Keratinocyte (primary cell): ENCODE measurements at regions not wholly inside any gene's neighbourhood (a gene's known extent, or its start where the extent isn't known, plus 50 kb on each side); places are given as distances from the start of the nearest gene placed in this dataset.

Experiments used
- DNase-seq: peaks from one replicate; pipeline ENCODE4 v3.0.0-alpha.2; 2011; ENCODE audit warnings: low read depth, missing footprints, low spot score
- FAIRE-seq: peaks from 2 replicates; lab custom pipeline; 2011; peaks lifted over from hg19 to GRCh38; lab: Jason Lieb, UNC
- H2AFZ ChIP-seq: 2 replicates; pipeline ENCODE4 v1.6.0; 2012; ENCODE audit warnings: low read length, control low read depth, inconsistent platforms; ENCODE audit not compliant: control insufficient read depth
- H3K27ac ChIP-seq: 2 replicates; pipeline ENCODE4 v1.5.1; 2011; ENCODE audit warnings: low read length; ENCODE audit not compliant: control insufficient read depth, insufficient read depth
- H3K27me3 ChIP-seq: 3 replicates; pipeline ENCODE4 v1.6.0; 2011; ENCODE audit warnings: low read length; ENCODE audit not compliant: control insufficient read depth, insufficient read depth; ENCODE audit errors: extremely low read depth
- H3K36me3 ChIP-seq, 2 experiments: 2 replicates in 1 of 2; 3 replicates in 1 of 2; pipeline ENCODE4 v1.5.1; 2011; ENCODE audit warnings: low read length in 2 of 2, mild to moderate bottlenecking in 1 of 2; ENCODE audit not compliant: control insufficient read depth in 2 of 2, insufficient read depth in 2 of 2; ENCODE audit errors: extremely low read depth in 1 of 2
- H3K4me1 ChIP-seq: 3 replicates; pipeline ENCODE4 v1.5.1; 2011; ENCODE audit warnings: low read length; ENCODE audit not compliant: control insufficient read depth, insufficient read depth; ENCODE audit errors: extremely low read depth
- H3K4me2 ChIP-seq: 3 replicates; pipeline ENCODE4 v1.6.0; 2011; ENCODE audit warnings: low read depth, low read length; ENCODE audit not compliant: control insufficient read depth, insufficient read depth; ENCODE audit errors: extremely low read depth
- H3K4me3 ChIP-seq, 3 experiments: fragments of 200-600 bp in 1 of 3; sonication (generic) in 1 of 3; 2 replicates in 2 of 3; 3 replicates in 1 of 3; pipeline ENCODE4 v1.5.1; 2011 to 2016; ENCODE audit warnings: low read length in 3 of 3, mild to moderate bottlenecking in 3 of 3, control low read depth in 2 of 3, inconsistent platforms in 1 of 3, low read depth in 1 of 3, mixed read lengths in 1 of 3, mixed run types in 1 of 3, moderate library complexity in 1 of 3; ENCODE audit not compliant: control insufficient read depth in 2 of 3, insufficient read depth in 2 of 3; ENCODE audit errors: extremely low read depth in 1 of 3
- H3K79me2 ChIP-seq: 2 replicates; pipeline ENCODE4 v1.6.0; 2012; ENCODE audit warnings: low read length; ENCODE audit not compliant: control insufficient read depth, insufficient read depth
- H3K9ac ChIP-seq: 3 replicates; pipeline ENCODE4 v1.6.0; 2011; ENCODE audit warnings: low read length; ENCODE audit not compliant: control insufficient read depth, insufficient read depth; ENCODE audit errors: extremely low read depth
- H3K9me1 ChIP-seq: 3 replicates; pipeline ENCODE4 v1.6.0; 2011; ENCODE audit warnings: low read length; ENCODE audit not compliant: control insufficient read depth, insufficient read depth; ENCODE audit errors: extremely low read depth
- H3K9me3 ChIP-seq: 2 replicates; pipeline ENCODE4 v1.5.1; 2012; ENCODE audit warnings: low read depth, low read length; ENCODE audit not compliant: control insufficient read depth
- H4K20me1 ChIP-seq: 3 replicates; pipeline ENCODE4 v1.6.0; 2011; ENCODE audit warnings: low read length; ENCODE audit not compliant: control insufficient read depth, insufficient read depth; ENCODE audit errors: extremely low read depth
- CTCF ChIP-seq, 3 experiments: IDR thresholded peaks in 1 of 3; conservative IDR thresholded peaks in 1 of 3; optimal IDR thresholded peaks in 1 of 3; 2 replicates in 2 of 3; 3 replicates in 1 of 3; pipeline versions ENCODE3 to v1.5.1; 2011; ENCODE audit warnings: low read length in 3 of 3, mild to moderate bottlenecking in 3 of 3, moderate library complexity in 2 of 3, control low read depth in 1 of 3, inconsistent platforms in 1 of 3; ENCODE audit not compliant: insufficient read depth in 2 of 3; ENCODE audit errors: extremely low read depth in 1 of 3
- EZH2 ChIP-seq: IDR thresholded peaks from one replicate; pipeline ENCODE4 v1.6.1; 2012; ENCODE audit warnings: inconsistent platforms, mild to moderate bottlenecking, low read length, moderate library complexity
- dilution Hi-C: fragments of 300-500 bp; cut with MboI; formaldehyde crosslinking; loops from one replicate; pipeline ENCODE4 v1.7.0; 2020; ENCODE audit warnings: low sequenced_read_pairs; ENCODE audit not compliant: extremely low pct_ligation_motif_present

GRCh38 chr22:49418341-49418894 is 409.3 kb downstream of the BRD1 start:
- no peak for DNase-seq
- Histone ChIP-seq H3K27ac (no peak overlapping the region), H3K27me3 (no peaks in the 10 kb centered on the region)

GRCh38 chr22:49417833-49418232 is 409.8 kb downstream of the BRD1 start:
- Histone ChIP-seq H3K36me3 (no peaks in the 10 kb centered on the region), H3K27me3 (no peaks in the 10 kb centered on the region), H3K79me2 (no peaks in the 10 kb centered on the region), H3K4me3 (no peak overlapping the region), H4K20me1 (no peaks in the 10 kb centered on the region), H3K9me1 (no peaks in the 10 kb centered on the region), H3K9ac (no peak overlapping the region), H3K27ac (no peak overlapping the region), H2AFZ (no peak overlapping the region), H3K4me1 (no peaks in the 10 kb centered on the region), H3K9me3 (peaks cover 8% of the 10 kb centered on the region), H3K4me2 (no peak overlapping the region)
- DNase-seq (no peak), FAIRE-seq (no peak)
- TF ChIP-seq CTCF (optimal IDR thresholded peaks at IDR 0.05 in 1 of 3, IDR thresholded peaks at IDR 0.05 in 1 of 3, conservative IDR thresholded peaks at IDR 0.05 in 1 of 3; ENCODE audit: extremely low read depth in 1 of 3, insufficient read depth in 2 of 3, low read length in 3 of 3) (no peak), EZH2 (no peak)
- dilution Hi-C loops: no loop called here

More at GRCh38 chr22:49418341-49418894, 409.3 kb downstream of the BRD1 start:
- Histone ChIP-seq H4K20me1 (no peaks in the 10 kb centered on the region), H3K9me3 (peaks cover 12% of the 10 kb centered on the region), H3K4me2 (no peak overlapping the region), H3K4me1 (no peaks in the 10 kb centered on the region), H2AFZ (no peak overlapping the region), H3K4me3 (no peak overlapping the region), H3K36me3 (no peaks in the 10 kb centered on the region), H3K9me1 (no peaks in the 10 kb centered on the region), H3K9ac (no peak overlapping the region), H3K79me2 (no peaks in the 10 kb centered on the region)
- FAIRE-seq: no peak
- TF ChIP-seq CTCF (optimal IDR thresholded peaks at IDR 0.05 in 1 of 3, IDR thresholded peaks at IDR 0.05 in 1 of 3, conservative IDR thresholded peaks at IDR 0.05 in 1 of 3; ENCODE audit: extremely low read depth in 1 of 3, insufficient read depth in 2 of 3, low read length in 3 of 3) (no peak), EZH2 (no peak)
- dilution Hi-C loops: no loop called here
